ENCODE measurements at regions not wholly inside any gene's neighbourhood (a gene's known extent, or its start where the extent isn't known, plus 50 kb on each side); places are given as distances from the start of the nearest gene placed in this dataset.

- no peak for DNase-seq
Measured at GRCh38 chr9:81480828-81481604, 208.3 kb downstream of the TLE1 start.

DNA sequence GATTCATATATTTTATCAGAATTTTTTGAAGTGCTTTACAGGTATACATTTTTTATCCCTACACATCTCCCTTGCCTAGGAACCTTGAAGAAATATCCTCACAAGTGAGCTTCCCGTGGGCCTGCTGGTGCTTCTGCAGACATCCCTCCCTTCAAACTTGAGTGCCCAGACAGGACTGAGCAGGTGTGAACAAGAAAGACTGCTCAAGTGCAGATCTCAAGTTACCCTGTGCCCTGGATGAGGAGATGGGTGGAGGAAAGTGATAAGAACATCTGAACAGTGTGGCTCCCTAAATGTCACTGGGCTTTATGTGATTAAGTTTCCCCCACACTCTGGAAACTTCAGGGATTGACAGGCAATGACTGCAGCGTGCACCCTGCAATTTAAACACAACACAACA lies 209.8 kb downstream of the TLE1 start:
- no peak for DNase-seq

DNA sequence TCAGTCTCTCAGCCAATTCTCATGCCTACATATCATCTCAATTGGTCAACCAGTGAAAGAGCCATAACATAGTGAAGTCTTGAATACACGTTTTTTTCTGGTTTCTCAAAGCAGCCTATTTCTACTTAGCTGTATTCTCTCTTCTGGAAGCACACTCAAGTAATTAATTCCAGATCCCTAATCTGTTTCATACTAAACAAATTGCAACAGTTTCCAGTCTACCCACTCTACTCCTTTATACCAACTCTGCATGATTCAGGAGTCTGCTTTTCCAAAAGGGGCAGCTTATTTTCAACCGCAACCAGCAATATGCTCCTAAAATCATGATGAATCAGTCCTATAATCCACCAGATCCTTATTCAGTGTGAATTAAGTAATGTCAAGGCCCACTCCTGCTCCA lies 211.7 kb downstream of the TLE1 start:
- DNase-seq = no peak

DNA sequence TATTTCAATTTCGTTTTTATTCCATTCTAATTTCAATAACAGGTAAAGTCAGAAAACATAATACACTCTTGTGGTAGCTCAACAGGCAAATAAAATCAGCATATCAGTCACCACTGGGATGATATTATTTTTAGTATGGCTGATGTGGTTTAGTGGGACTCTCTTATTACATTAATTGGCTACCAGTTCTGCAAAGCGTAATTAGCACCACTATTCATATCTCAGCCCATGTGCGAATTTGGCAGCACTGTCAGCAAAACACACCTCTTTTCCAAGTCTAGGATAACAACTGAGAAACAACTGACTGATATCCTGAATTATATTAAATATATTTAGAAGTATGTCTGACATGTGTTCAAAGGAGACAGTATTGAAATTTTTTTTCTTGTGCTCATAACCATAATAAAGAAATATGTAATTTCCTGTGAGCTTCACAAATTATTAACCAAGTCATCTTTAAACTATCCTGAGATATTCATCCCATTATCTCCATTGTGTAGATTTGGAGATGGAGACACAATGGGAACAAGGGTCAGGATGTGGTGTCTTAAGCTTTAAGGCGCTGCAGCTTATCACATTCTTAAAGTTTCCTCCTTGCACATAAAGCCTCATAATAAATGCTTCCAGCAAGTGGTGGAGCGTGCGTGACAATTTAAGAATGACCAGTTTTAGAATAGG lies 212.4 kb downstream of the TLE1 start:
- DNase-seq = no peak

DNA sequence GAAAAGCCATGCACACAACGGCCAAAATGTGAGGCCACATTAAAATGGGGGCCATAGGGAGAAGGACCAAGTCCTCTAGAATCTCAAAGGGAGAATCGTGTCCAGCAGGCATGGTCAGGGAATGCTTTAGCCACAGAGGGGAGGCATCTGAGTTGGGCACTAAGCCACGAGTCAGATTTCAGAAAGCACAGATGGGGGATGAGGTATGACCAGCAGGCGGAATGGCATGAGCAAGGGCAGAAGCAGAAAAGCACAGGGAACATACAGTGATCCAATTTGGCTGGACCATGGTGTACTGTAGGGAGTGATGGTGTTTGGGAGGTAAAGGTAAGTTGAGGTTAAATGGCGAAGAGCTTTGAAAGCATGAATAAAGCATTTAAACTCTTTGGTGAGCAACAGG lies 214.6 kb downstream of the TLE1 start:
- no peak for DNase-seq

DNA sequence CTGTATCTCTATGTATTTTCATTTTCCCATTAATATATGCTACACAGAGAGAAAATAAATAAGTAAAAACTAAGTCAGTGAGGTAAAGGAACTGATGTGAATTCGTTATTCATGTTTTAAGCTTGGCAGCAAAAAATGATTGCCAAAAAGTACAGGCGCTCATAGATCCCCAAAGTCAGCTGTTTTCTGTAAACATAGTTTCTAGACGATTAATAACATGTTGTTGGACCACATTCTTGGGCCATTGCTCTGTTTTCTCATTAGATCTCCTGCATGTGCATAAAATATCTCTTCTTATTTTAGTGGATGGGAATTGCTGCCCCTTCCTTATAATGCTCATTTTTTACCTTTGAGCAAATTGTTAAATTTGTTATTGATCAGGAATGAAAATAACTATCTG lies 215.2 kb downstream of the TLE1 start:
- DNase-seq = no peak

- DNase-seq = no peak
Measured at GRCh38 chr9:81473708-81474107, 215.6 kb downstream of the TLE1 start.

DNA sequence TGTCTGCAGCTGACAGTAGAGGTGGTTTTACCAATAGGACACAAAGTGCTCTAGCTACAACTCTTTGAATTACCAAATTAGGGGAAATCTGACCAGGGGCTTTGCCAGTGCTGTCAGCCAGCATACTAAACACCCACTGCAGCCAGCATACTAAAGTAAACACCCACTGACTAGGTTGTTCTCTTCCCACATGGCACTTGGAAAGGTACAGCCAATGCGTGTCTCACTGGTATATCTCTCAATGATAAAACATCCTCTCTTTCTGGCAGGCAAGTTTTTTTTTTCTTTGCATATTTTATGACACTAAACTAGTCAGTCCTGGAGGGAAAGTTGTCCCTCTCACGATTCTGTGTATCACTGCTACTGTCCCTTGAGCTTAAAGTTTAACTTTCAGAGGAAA lies 216.1 kb downstream of the TLE1 start:
- no peak for DNase-seq

- no peak for DNase-seq
Measured at GRCh38 chr9:81472701-81473100, 216.6 kb downstream of the TLE1 start.

GRCh38 chr9:81470864-81471263 lies 218.5 kb downstream of the TLE1 start:
- no peak for DNase-seq

GRCh38 chr9:81468084-81468595 lies 221.2 kb downstream of the TLE1 start:
- DNase-seq = no peak

- DNase-seq = no peak
Measured at GRCh38 chr9:81466981-81467380, 222.4 kb downstream of the TLE1 start.

DNA sequence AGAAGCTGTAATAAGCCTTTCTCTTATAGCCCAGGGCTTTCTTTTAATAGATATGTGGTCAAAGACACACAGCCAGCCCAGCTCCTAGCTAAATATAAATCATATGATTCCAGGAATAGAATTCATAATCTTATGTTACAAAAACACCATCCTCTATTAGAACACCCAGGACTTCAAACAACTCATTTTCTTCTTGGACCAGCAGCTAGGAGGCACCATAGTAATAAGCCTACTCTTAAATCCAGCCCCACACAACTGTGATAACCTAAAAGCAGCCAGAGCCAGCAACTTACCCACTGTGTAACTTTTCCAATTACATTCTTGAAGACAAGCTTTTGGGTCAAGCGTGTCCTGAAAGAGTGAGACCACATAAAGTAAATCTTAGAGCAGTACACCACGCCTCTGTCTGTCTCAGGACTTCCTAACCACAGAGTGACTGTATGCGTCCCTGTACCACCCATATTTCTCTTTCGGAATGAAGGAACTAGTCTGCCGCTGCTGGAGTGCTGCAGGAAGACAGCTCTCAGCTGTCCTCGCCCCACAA lies 223.8 kb downstream of the TLE1 start:
- no peak for DNase-seq

DNA sequence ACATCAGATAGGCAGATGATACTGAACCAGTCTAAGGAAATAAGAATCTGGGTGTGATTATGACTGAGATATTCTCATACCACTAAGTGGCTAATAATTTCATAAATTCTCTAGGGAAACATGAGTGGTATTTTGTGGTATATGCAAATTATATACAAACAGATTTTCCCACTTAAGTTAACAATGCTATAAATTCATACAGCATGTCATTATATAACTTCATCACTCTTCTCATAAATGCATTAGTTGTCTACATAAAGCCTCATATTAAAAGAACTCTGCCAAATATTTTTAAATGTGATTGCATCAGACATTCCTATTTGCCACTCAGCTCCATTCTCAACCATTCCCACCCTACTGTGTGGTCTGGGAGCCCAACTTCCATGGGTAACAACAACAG lies 226.5 kb downstream of the TLE1 start:
- DNase-seq = no peak

- DNase-seq = no peak
Measured at GRCh38 chr9:81461196-81461595, 228.2 kb downstream of the TLE1 start.

GRCh38 chr9:81460693-81461092 lies 228.7 kb downstream of the TLE1 start:
- no peak for DNase-seq

- DNase-seq = no peak
Measured at GRCh38 chr9:81459591-81459990, 229.8 kb downstream of the TLE1 start.

DNA sequence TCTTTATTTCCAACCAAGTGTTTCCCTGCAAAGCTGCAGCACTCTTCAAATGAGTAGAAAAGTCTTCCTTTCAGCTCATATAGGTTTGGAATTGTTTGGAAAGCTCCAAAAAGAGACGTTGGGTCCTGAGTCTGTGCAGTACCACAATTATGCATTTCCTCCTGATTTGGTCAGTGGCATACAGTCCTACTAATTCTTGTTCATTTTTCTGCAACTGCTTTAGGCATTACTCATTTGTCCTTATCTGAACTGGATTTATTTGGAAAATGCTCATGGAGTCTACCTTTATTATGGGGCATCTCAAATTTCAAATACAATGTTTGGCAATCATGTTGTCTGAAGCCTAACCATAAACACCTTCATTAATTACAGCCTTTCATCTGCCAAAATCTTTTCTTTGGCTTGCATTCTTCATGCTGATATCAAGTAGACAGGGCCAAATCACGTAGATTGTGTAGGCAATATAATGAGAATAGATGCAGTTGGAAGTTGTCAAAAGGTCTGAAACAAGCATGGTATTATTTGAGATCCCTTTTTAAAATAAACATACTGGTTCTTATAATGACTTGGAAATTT lies 232.8 kb downstream of the TLE1 start:
- DNase-seq = no peak

GRCh38 chr9:81455462-81456219 lies 233.7 kb downstream of the TLE1 start:
- DNase-seq = no peak

GRCh38 chr9:81445331-81445921 lies 243.9 kb downstream of the TLE1 start:
- no peak for DNase-seq

DNA sequence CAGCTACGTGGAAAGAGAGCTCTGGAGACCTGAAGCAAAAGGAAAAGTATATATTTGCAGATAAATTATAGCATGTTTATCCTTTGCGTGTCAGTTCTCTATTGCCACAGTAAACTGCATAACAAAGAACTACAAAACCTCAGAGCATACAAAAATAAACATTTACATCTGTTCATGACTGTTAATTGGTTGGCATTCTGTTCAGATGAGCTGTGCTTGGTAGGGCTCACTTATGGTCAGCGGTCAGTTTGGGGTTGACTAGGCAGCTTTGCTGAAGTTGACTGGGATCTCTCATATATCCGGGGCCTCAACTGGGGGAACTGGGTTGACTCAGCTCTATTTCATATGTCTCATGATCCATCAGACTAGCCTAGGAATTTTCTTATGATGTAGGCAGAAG lies 257.7 kb downstream of the TLE1 start:
- DNase-seq = no peak

GRCh38 chr9:81430727-81431126 lies 258.6 kb downstream of the TLE1 start:
- no peak for DNase-seq

DNA sequence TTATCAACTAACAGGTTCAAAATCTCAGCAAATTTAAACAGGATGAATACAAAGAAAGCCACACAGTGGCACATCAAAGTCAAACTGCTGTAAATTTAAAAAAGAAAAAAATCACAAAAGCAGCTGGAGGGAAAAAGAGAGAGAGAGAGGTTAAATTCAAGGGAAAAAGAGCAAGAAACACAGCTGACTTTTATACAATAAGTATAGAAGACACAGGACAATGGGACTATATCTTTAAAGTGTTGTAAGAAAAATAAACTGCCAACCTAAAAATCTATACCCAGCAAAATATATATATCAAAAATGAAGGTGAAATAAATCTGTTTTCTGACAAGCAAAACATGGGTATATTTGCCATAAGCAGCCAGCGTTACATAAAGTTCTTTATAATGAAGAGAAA lies 261.5 kb downstream of the TLE1 start:
- DNase-seq = no peak
